PC-9 (cell line): ENCODE measurements at regions not wholly inside any gene's neighbourhood (a gene's known extent, or its start where the extent isn't known, plus 50 kb on each side); places are given as distances from the start of the nearest gene placed in this dataset.

ENCODE experiments used
- BruUV-seq: library from RNA; stranded (reverse); fragments of 400-500 nt; replicated peaks from 2 replicates; lab custom pipeline; 2021; lab: Mats Ljungman, UMichigan
- CTCF ChIA-PET: fragments of 300-600 bp; sonication (Branson Sonifier 250); formaldehyde crosslinking; loops from one replicate; lab custom pipeline; 2022; ENCODE audit warnings: antibody characterized with exemption; lab: Charles Lee
- POLR2A ChIA-PET: fragments of 300-600 bp; sonication (Branson Sonifier 250); formaldehyde crosslinking; loops from one replicate; lab custom pipeline; 2022; ENCODE audit warnings: antibody characterized with exemption; ENCODE audit not compliant: unreplicated experiment; lab: Charles Lee
- DNase-seq, 2 experiments: peaks; one replicate each; pipeline versions ENCODE4 v3.0.0 to v3.0.0-alpha.2; 2015 to 2022; ENCODE audit warnings: mixed read lengths in 1 of 2
- H2AFZ ChIP-seq: fragments of 200-600 bp; sonication (generic); 2 replicates; pipeline ENCODE4 v1.8.1; 2017; ENCODE audit warnings: antibody characterized with exemption
- H3F3A ChIP-seq: fragments of 200-600 bp; sonication (generic); 2 replicates; pipeline ENCODE4 v1.8.1; 2017; ENCODE audit warnings: antibody characterized with exemption, mild to moderate bottlenecking, low read depth; ENCODE audit not compliant: insufficient read depth
- H3K27ac ChIP-seq: fragments of 200-600 bp; sonication (generic); 2 replicates; pipeline ENCODE4 v1.6.1; 2016; ENCODE audit warnings: mixed run types
- H3K27me3 ChIP-seq: fragments of 200-600 bp; sonication (generic); 2 replicates; pipeline ENCODE4 v1.6.1; 2016; ENCODE audit warnings: low read depth, mixed run types; ENCODE audit not compliant: insufficient read depth
- H3K36me3 ChIP-seq: fragments of 200-600 bp; sonication (generic); 2 replicates; pipeline ENCODE4 v1.6.1; 2016; ENCODE audit warnings: low read depth, mixed run types
- H3K4me1 ChIP-seq: fragments of 200-600 bp; sonication (generic); replicated peaks from 2 replicates; pipeline ENCODE4 v1.6.1; 2016; ENCODE audit warnings: mixed run types; ENCODE audit not compliant: insufficient read depth
- H3K4me2 ChIP-seq: fragments of 200-600 bp; sonication (generic); 2 replicates; pipeline ENCODE4 v1.6.1; 2017; ENCODE audit warnings: mixed run types
- H3K4me3 ChIP-seq: fragments of 200-600 bp; sonication (generic); 2 replicates; pipeline ENCODE4 v1.6.1; 2016; ENCODE audit warnings: mixed run types
- H3K79me2 ChIP-seq: fragments of 200-600 bp; sonication (generic); 2 replicates; pipeline ENCODE4 v1.6.1; 2017; ENCODE audit warnings: low read depth, mixed run types
- H3K9me2 ChIP-seq: fragments of 200-600 bp; sonication (generic); 2 replicates; pipeline ENCODE4 v1.8.1; 2017; ENCODE audit warnings: mild to moderate bottlenecking; ENCODE audit not compliant: insufficient read depth
- H3K9me3 ChIP-seq: fragments of 200-600 bp; sonication (generic); 2 replicates; pipeline ENCODE4 v1.8.1; 2016; ENCODE audit warnings: low read depth; ENCODE audit not compliant: insufficient read depth
- H4K20me1 ChIP-seq: fragments of 200-600 bp; sonication (generic); 2 replicates; pipeline ENCODE4 v1.8.1; 2017; ENCODE audit not compliant: insufficient read depth
- CTCF ChIP-seq: fragments of 200-600 bp; sonication (generic); conservative IDR thresholded peaks from 2 replicates; pipeline ENCODE4 v1.6.1; 2017; ENCODE audit warnings: mixed run types, antibody characterized with exemption, mild to moderate bottlenecking, moderate library complexity
- EZH2 ChIP-seq: fragments of 200-600 bp; sonication (generic); IDR thresholded peaks from 2 replicates; pipeline ENCODE4 v1.8.0; 2017; ENCODE audit warnings: antibody characterized with exemption, low read depth
- intact Hi-C: fragments of 100-400 bp; cut with micrococcal nuclease; formaldehyde crosslinking; loops from one replicate; pipeline ENCODE4 v1.10.0; 2022; ENCODE audit not compliant: unreplicated experiment

GRCh38 chr10:2019281-2019680, 282.0 kb upstream of the ADARB2 start:
- Histone ChIP-seq H2AFZ (no peak overlapping the region), H3F3A (no peaks in the 10 kb centered on the region), H3K4me1 (no peaks in the 10 kb centered on the region), H3K27me3 (peaks cover 9% of the 10 kb centered on the region; the same call in 1 of the 2 replicates), H4K20me1 (no peaks in the 10 kb centered on the region), H3K27ac (no peak overlapping the region), H3K4me3 (no peak overlapping the region), H3K4me2 (no peak overlapping the region), H3K9me2 (no peaks in the 10 kb centered on the region), H3K79me2 (no peaks in the 10 kb centered on the region), H3K9me3 (no peaks in the 10 kb centered on the region), H3K36me3 (no peaks in the 10 kb centered on the region)
- BruUV-seq = no TSS peak
- no peak for DNase-seq
- ChIA-PET CTCF (no interaction called here), POLR2A (no interaction called here)
- TF ChIP-seq CTCF = no peak
- no peak for TF ChIP-seq EZH2
- intact Hi-C loops = no loop called here

GRCh38 chr10:2014541-2014940, 277.2 kb upstream of the ADARB2 start:
- Histone ChIP-seq H3K4me1 (no peaks in the 10 kb centered on the region), H3K9me3 (no peaks in the 10 kb centered on the region), H3K9me2 (no peaks in the 10 kb centered on the region), H3K27ac (no peak overlapping the region), H4K20me1 (no peaks in the 10 kb centered on the region), H2AFZ (no peak overlapping the region), H3K36me3 (no peaks in the 10 kb centered on the region), H3K27me3 (0 out of 2 replicates have a peak, but pooled peaks cover 13% of the 10 kb centered on the region), H3K4me3 (no peak overlapping the region), H3K79me2 (no peaks in the 10 kb centered on the region), H3F3A (no peaks in the 10 kb centered on the region), H3K4me2 (no peak overlapping the region)
- CTCF ChIA-PET = no interaction called here
- no peak for DNase-seq
- BruUV-seq = no TSS peak
- TF ChIP-seq EZH2 (no peak), CTCF (no peak)
- POLR2A ChIA-PET = no interaction called here
- intact Hi-C loops = no loop called here

GRCh38 chr10:2012209-2012608, 274.9 kb upstream of the ADARB2 start:
- H3K27ac ChIP-seq = no peak overlapping the region
- intact Hi-C loops = no loop called here
- no peak overlapping the region for H3K4me3 ChIP-seq
- no peaks in the 10 kb centered on the region for H3K36me3 ChIP-seq
- BruUV-seq = no TSS peak
- 0 out of 2 replicates have a peak, but pooled peaks cover 6% of the 10 kb centered on the region for H3K27me3 ChIP-seq
- H3K79me2 ChIP-seq = no peaks in the 10 kb centered on the region
- no peaks in the 10 kb centered on the region for H4K20me1 ChIP-seq
- DNase-seq = no peak
- H3F3A ChIP-seq = no peaks in the 10 kb centered on the region
- H2AFZ ChIP-seq = no peak overlapping the region
- H3K9me3 ChIP-seq = no peaks in the 10 kb centered on the region
- no peak overlapping the region for H3K4me2 ChIP-seq
- ChIA-PET POLR2A (no interaction called here), CTCF (no interaction called here)
- no peak for TF ChIP-seq CTCF
- TF ChIP-seq EZH2 = no peak
- H3K9me2 ChIP-seq = no peaks in the 10 kb centered on the region
- H3K4me1 ChIP-seq = no peaks in the 10 kb centered on the region
